WTC11 (cell line): ENCODE measurements at regions not wholly inside any gene's neighbourhood (a gene's known extent, or its start where the extent isn't known, plus 50 kb on each side); places are given as distances from the start of the nearest gene placed in this dataset.

ENCODE experiments used
- ATAC-seq: fragments of 200-7000 bp; cut with Tn5 transposase; 2 replicates; pipeline ENCODE4 v1.10.0; 2021; ENCODE audit warnings: mild to moderate bottlenecking, moderate library complexity
- CTCF ChIA-PET: fragments of 300-600 bp; sonication (Branson Sonifier 250); formaldehyde crosslinking; loops from one replicate; lab custom pipeline; 2021; ENCODE audit warnings: antibody characterized with exemption; lab: Charles Lee
- POLR2A ChIA-PET: fragments of 350-600 bp; sonication (Branson Sonifier 250); formaldehyde crosslinking; loops from one replicate; lab custom pipeline; 2021; ENCODE audit warnings: antibody characterized with exemption; lab: Charles Lee
- DNase-seq: peaks from one replicate; pipeline ENCODE4 v3.0.0; 2021; ENCODE audit warnings: low spot score
- H3K27ac Mint-ChIP-seq: 2 replicates; pipeline ENCODE4 v1.8.0; 2021; ENCODE audit warnings: mixed read lengths
- H3K27me3 Mint-ChIP-seq: 2 replicates; pipeline ENCODE4 v1.8.0; 2021; ENCODE audit warnings: low read depth, mild to moderate bottlenecking, moderate library complexity, mixed read lengths
- H3K36me3 Mint-ChIP-seq: 2 replicates; pipeline ENCODE4 v1.8.0; 2021; ENCODE audit warnings: mixed read lengths
- H3K4me1 Mint-ChIP-seq: 2 replicates; pipeline ENCODE4 v1.8.0; 2022; ENCODE audit warnings: mixed read lengths
- H3K4me3 Mint-ChIP-seq: 2 replicates; pipeline ENCODE4 v1.8.0; 2021; ENCODE audit warnings: mild to moderate bottlenecking, moderate library complexity, mixed read lengths
- H3K9me3 Mint-ChIP-seq: 2 replicates; pipeline ENCODE4 v1.8.0; 2021; ENCODE audit warnings: mixed read lengths
- CREM ChIP-seq: sonication (generic); formaldehyde crosslinking; IDR thresholded peaks from 2 replicates; pipeline ENCODE4 v1.8.1; 2022; ENCODE audit warnings: mild to moderate bottlenecking, missing genetic modification reagents, moderate library complexity
- ESRRA ChIP-seq: sonication (generic); formaldehyde crosslinking; IDR thresholded peaks from 2 replicates; pipeline ENCODE4 v1.8.1; 2022; ENCODE audit warnings: mild to moderate bottlenecking, missing genetic modification reagents, borderline replicate concordance
- FOXJ3 ChIP-seq: sonication (generic); formaldehyde crosslinking; IDR thresholded peaks from 2 replicates; pipeline ENCODE4 v1.9.0; 2021; ENCODE audit warnings: missing genetic modification reagents, mild to moderate bottlenecking, borderline replicate concordance
- GABPB1 ChIP-seq: sonication (generic); formaldehyde crosslinking; IDR thresholded peaks from 2 replicates; pipeline ENCODE4 v1.8.1; 2023; ENCODE audit warnings: mild to moderate bottlenecking, missing genetic modification reagents
- JAZF1 ChIP-seq: fragments of 250-450 bp; sonication (Bioruptor Pico); IDR thresholded peaks from 2 replicates; pipeline ENCODE4 v1.9.0; 2021; ENCODE audit warnings: moderate library complexity, mild to moderate bottlenecking, inconsistent platforms
- OVOL2 ChIP-seq: fragments of 250-450 bp; sonication (Bioruptor Pico); IDR thresholded peaks from 2 replicates; pipeline ENCODE4 v1.9.0; 2021; ENCODE audit warnings: mild to moderate bottlenecking, borderline replicate concordance
- PRRX2 ChIP-seq: fragments of 250-450 bp; sonication (Bioruptor Pico); IDR thresholded peaks from 2 replicates; pipeline ENCODE4 v1.8.0; 2021; ENCODE audit warnings: mild to moderate bottlenecking
- RELA ChIP-seq: sonication (generic); formaldehyde crosslinking; IDR thresholded peaks from 2 replicates; pipeline ENCODE4 v1.8.1; 2022; ENCODE audit warnings: missing genetic modification reagents, mild to moderate bottlenecking, borderline replicate concordance
- TCF7 ChIP-seq: sonication (generic); formaldehyde crosslinking; IDR thresholded peaks from 2 replicates; pipeline ENCODE4 v1.8.0; 2022; ENCODE audit warnings: mild to moderate bottlenecking, low read depth, missing genetic modification reagents, moderate library complexity
- ZBTB21 ChIP-seq: sonication (generic); formaldehyde crosslinking; IDR thresholded peaks from 2 replicates; pipeline ENCODE4 v1.8.1; 2023; ENCODE audit warnings: mild to moderate bottlenecking, missing genetic modification reagents, borderline replicate concordance
- ZNF121 ChIP-seq: sonication (generic); formaldehyde crosslinking; IDR thresholded peaks from 2 replicates; pipeline ENCODE4 v1.8.0; 2023; ENCODE audit warnings: missing genetic modification reagents
- ZNF317 ChIP-seq: sonication (generic); formaldehyde crosslinking; IDR thresholded peaks from 2 replicates; pipeline ENCODE4 v1.8.1; 2023; ENCODE audit warnings: low read depth, mild to moderate bottlenecking, moderate library complexity, missing genetic modification reagents, borderline replicate concordance
- ZNF671 ChIP-seq: fragments of 250-450 bp; sonication (Bioruptor Pico); IDR thresholded peaks from 2 replicates; pipeline ENCODE4 v1.8.0; 2021; ENCODE audit warnings: mild to moderate bottlenecking
- TF ChIP-seq, protein P1 (sequence below): sonication (generic); formaldehyde crosslinking; IDR thresholded peaks from 2 replicates; pipeline ENCODE4 v1.8.0; 2022; ENCODE audit warnings: missing genetic modification reagents
- TF ChIP-seq, protein P2 (sequence below): sonication (generic); formaldehyde crosslinking; conservative IDR thresholded peaks from 2 replicates; pipeline ENCODE4 v1.8.1; 2023; ENCODE audit warnings: mild to moderate bottlenecking, low read depth, missing genetic modification reagents, moderate library complexity
- TF ChIP-seq, protein P3 (sequence below): sonication (generic); formaldehyde crosslinking; IDR thresholded peaks from 2 replicates; pipeline ENCODE4 v1.8.1; 2023; ENCODE audit warnings: mild to moderate bottlenecking, moderate library complexity, missing genetic modification reagents
- TF ChIP-seq, protein P4 (sequence below): sonication (generic); formaldehyde crosslinking; IDR thresholded peaks from 2 replicates; pipeline ENCODE4 v1.8.1; 2022; ENCODE audit warnings: mild to moderate bottlenecking, missing genetic modification reagents, moderate library complexity, borderline replicate concordance
- TF ChIP-seq, protein P5 (sequence below): fragments of 250-450 bp; sonication (Bioruptor Pico); IDR thresholded peaks from 2 replicates; pipeline ENCODE4 v1.9.0; 2021; ENCODE audit warnings: mild to moderate bottlenecking, borderline replicate concordance

DNA sequence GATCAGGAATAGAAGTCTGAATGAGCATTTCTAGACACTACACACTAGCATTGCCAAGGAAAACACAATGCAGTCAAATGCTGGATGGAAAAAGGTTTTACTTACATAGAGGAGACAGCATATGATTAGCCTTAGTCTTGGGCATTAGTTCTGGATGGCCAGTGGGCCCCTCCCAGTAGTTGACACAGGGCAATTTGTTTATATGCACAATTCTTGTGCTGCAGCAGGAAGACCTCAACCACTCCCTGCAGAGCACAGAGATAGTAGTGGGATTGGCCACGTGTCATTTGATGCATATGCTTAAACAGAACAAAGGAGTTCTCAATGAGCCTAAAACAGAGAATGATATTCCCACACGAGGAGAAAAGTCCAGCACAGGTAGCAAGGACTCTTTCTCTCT is 1496.2 kb upstream of the CDH6 start:
- Mint-ChIP-seq H3K4me1 (peaks cover 2% of the 10 kb centered on the region; the same call in 1 of the 2 replicates), H3K9me3 (peaks cover 8% of the 10 kb centered on the region; the same call in 1 of the 2 replicates), H3K27ac (no peak overlapping the region), H3K27me3 (no peaks in the 10 kb centered on the region), H3K4me3 (no peak overlapping the region), H3K36me3 (no peaks in the 10 kb centered on the region)
- ChIA-PET CTCF (interaction anchor here (0.6 to 1.7 kb wide), 3 partner anchors 8 to 26 kb away, joined by 3 to 5 read pairs (median 5); no protein-coding TSS in a partner anchor), POLR2A (no interaction called here)
- TF ChIP-seq ZNF671 (CRISPR knock-in tag) (no peak), CREM (CRISPR knock-in tag) (no peak), GABPB1 (CRISPR knock-in tag) (no peak), OVOL2 (CRISPR knock-in tag) (no peak), ZNF317 (CRISPR knock-in tag) (no peak), JAZF1 (CRISPR knock-in tag) (no peak), RELA (CRISPR knock-in tag) (no peak), ESRRA (CRISPR knock-in tag) (no peak), PRRX2 (CRISPR knock-in tag) (no peak), TCF7 (no peak), ZBTB21 (CRISPR knock-in tag) (no peak), FOXJ3 (CRISPR knock-in tag) (no peak), ZNF121 (CRISPR knock-in tag) (no peak)
- TF ChIP-seq, protein P1, sequence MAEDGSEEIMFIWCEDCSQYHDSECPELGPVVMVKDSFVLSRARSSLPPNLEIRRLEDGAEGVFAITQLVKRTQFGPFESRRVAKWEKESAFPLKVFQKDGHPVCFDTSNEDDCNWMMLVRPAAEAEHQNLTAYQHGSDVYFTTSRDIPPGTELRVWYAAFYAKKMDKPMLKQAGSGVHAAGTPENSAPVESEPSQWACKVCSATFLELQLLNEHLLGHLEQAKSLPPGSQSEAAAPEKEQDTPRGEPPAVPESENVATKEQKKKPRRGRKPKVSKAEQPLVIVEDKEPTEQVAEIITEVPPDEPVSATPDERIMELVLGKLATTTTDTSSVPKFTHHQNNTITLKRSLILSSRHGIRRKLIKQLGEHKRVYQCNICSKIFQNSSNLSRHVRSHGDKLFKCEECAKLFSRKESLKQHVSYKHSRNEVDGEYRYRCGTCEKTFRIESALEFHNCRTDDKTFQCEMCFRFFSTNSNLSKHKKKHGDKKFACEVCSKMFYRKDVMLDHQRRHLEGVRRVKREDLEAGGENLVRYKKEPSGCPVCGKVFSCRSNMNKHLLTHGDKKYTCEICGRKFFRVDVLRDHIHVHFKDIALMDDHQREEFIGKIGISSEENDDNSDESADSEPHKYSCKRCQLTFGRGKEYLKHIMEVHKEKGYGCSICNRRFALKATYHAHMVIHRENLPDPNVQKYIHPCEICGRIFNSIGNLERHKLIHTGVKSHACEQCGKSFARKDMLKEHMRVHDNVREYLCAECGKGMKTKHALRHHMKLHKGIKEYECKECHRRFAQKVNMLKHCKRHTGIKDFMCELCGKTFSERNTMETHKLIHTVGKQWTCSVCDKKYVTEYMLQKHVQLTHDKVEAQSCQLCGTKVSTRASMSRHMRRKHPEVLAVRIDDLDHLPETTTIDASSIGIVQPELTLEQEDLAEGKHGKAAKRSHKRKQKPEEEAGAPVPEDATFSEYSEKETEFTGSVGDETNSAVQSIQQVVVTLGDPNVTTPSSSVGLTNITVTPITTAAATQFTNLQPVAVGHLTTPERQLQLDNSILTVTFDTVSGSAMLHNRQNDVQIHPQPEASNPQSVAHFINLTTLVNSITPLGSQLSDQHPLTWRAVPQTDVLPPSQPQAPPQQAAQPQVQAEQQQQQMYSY: no peak
- TF ChIP-seq, protein P2, sequence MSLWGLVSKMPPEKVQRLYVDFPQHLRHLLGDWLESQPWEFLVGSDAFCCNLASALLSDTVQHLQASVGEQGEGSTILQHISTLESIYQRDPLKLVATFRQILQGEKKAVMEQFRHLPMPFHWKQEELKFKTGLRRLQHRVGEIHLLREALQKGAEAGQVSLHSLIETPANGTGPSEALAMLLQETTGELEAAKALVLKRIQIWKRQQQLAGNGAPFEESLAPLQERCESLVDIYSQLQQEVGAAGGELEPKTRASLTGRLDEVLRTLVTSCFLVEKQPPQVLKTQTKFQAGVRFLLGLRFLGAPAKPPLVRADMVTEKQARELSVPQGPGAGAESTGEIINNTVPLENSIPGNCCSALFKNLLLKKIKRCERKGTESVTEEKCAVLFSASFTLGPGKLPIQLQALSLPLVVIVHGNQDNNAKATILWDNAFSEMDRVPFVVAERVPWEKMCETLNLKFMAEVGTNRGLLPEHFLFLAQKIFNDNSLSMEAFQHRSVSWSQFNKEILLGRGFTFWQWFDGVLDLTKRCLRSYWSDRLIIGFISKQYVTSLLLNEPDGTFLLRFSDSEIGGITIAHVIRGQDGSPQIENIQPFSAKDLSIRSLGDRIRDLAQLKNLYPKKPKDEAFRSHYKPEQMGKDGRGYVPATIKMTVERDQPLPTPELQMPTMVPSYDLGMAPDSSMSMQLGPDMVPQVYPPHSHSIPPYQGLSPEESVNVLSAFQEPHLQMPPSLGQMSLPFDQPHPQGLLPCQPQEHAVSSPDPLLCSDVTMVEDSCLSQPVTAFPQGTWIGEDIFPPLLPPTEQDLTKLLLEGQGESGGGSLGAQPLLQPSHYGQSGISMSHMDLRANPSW: no peak
- TF ChIP-seq, protein P3, sequence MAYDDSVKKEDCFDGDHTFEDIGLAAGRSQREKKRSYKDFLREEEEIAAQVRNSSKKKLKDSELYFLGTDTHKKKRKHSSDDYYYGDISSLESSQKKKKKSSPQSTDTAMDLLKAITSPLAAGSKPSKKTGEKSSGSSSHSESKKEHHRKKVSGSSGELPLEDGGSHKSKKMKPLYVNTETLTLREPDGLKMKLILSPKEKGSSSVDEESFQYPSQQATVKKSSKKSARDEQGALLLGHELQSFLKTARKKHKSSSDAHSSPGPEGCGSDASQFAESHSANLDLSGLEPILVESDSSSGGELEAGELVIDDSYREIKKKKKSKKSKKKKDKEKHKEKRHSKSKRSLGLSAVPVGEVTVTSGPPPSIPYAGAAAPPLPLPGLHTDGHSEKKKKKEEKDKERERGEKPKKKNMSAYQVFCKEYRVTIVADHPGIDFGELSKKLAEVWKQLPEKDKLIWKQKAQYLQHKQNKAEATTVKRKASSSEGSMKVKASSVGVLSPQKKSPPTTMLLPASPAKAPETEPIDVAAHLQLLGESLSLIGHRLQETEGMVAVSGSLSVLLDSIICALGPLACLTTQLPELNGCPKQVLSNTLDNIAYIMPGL (CRISPR knock-in tag): no peak
- TF ChIP-seq, protein P4, sequence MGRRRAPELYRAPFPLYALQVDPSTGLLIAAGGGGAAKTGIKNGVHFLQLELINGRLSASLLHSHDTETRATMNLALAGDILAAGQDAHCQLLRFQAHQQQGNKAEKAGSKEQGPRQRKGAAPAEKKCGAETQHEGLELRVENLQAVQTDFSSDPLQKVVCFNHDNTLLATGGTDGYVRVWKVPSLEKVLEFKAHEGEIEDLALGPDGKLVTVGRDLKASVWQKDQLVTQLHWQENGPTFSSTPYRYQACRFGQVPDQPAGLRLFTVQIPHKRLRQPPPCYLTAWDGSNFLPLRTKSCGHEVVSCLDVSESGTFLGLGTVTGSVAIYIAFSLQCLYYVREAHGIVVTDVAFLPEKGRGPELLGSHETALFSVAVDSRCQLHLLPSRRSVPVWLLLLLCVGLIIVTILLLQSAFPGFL: no peak
- TF ChIP-seq, protein P5, sequence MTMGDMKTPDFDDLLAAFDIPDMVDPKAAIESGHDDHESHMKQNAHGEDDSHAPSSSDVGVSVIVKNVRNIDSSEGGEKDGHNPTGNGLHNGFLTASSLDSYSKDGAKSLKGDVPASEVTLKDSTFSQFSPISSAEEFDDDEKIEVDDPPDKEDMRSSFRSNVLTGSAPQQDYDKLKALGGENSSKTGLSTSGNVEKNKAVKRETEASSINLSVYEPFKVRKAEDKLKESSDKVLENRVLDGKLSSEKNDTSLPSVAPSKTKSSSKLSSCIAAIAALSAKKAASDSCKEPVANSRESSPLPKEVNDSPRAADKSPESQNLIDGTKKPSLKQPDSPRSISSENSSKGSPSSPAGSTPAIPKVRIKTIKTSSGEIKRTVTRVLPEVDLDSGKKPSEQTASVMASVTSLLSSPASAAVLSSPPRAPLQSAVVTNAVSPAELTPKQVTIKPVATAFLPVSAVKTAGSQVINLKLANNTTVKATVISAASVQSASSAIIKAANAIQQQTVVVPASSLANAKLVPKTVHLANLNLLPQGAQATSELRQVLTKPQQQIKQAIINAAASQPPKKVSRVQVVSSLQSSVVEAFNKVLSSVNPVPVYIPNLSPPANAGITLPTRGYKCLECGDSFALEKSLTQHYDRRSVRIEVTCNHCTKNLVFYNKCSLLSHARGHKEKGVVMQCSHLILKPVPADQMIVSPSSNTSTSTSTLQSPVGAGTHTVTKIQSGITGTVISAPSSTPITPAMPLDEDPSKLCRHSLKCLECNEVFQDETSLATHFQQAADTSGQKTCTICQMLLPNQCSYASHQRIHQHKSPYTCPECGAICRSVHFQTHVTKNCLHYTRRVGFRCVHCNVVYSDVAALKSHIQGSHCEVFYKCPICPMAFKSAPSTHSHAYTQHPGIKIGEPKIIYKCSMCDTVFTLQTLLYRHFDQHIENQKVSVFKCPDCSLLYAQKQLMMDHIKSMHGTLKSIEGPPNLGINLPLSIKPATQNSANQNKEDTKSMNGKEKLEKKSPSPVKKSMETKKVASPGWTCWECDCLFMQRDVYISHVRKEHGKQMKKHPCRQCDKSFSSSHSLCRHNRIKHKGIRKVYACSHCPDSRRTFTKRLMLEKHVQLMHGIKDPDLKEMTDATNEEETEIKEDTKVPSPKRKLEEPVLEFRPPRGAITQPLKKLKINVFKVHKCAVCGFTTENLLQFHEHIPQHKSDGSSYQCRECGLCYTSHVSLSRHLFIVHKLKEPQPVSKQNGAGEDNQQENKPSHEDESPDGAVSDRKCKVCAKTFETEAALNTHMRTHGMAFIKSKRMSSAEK (CRISPR knock-in tag): no peak
- no peak for DNase-seq
- ATAC-seq: peak; percentile 26; the same call in 1 of the 2 replicates
